ENCODE measurements at regions not wholly inside any gene's neighbourhood (a gene's known extent, or its start where the extent isn't known, plus 50 kb on each side); places are given as distances from the start of the nearest gene placed in this dataset.

GRCh38 chr6:105452924-105453756 lies 50.3 kb upstream of the PREP start:
- Mint-ChIP-seq H3K27me3 (peaks cover 5% of the 10 kb centered on the region), H3K4me1 (ENCODE audit: low read depth) (peaks cover 18% of the 10 kb centered on the region), H3K9me3 (no peaks in the 10 kb centered on the region), H3K27ac (peak overlapping the region; percentile 65), H3K4me3 (peak overlapping the region; percentile 28), H3K36me3 (ENCODE audit: low read depth) (no peaks in the 10 kb centered on the region)
- Histone ChIP-seq H3K9me3 (ENCODE audit: control insufficient read depth in 1 of 2, insufficient read depth in 1 of 2, low read length in 2 of 2) (no peaks in the 10 kb centered on the region), H3K4me1 (ENCODE audit: insufficient read depth, low read length) (peaks cover 3% of the 10 kb centered on the region), H3K36me3 (ENCODE audit: insufficient read depth, low read length) (no peaks in the 10 kb centered on the region), H3K27ac (ENCODE audit: low read depth in 1 of 2, low read length in 2 of 2) (peak overlapping the region in 1 of 2 donors; percentile 28), H3K27me3 (ENCODE audit: control insufficient read depth in 1 of 2, insufficient read depth in 2 of 2, low read length in 2 of 2) (no peaks in the 10 kb centered on the region), H3K4me3 (ENCODE audit: low read length) (peak overlapping the region; percentile 14)
- TF ChIP-seq, protein P1, sequence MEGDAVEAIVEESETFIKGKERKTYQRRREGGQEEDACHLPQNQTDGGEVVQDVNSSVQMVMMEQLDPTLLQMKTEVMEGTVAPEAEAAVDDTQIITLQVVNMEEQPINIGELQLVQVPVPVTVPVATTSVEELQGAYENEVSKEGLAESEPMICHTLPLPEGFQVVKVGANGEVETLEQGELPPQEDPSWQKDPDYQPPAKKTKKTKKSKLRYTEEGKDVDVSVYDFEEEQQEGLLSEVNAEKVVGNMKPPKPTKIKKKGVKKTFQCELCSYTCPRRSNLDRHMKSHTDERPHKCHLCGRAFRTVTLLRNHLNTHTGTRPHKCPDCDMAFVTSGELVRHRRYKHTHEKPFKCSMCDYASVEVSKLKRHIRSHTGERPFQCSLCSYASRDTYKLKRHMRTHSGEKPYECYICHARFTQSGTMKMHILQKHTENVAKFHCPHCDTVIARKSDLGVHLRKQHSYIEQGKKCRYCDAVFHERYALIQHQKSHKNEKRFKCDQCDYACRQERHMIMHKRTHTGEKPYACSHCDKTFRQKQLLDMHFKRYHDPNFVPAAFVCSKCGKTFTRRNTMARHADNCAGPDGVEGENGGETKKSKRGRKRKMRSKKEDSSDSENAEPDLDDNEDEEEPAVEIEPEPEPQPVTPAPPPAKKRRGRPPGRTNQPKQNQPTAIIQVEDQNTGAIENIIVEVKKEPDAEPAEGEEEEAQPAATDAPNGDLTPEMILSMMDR (IDR thresholded peaks at IDR 0.05) = no peak
- intact Hi-C loops (cut with DNase I, micrococcal nuclease) = no loop called here
- ChIA-PET POLR2A (no interaction called here), CTCF (no interaction called here)
- peak; percentile 87 for ATAC-seq (ENCODE audit: poor library complexity)
- peak in 12 of 14 experiments; percentile 3 to 84 (median 16) for DNase-seq
